Upper lobe of left lung (tissue), 6 donors: ENCODE measurements at regions not wholly inside any gene's neighbourhood (a gene's known extent, or its start where the extent isn't known, plus 50 kb on each side); places are given as distances from the start of the nearest gene placed in this dataset.

Experiments
- ATAC-seq, 2 donors: fragments of 200-7000 bp; cut with Tn5 transposase; one replicate each; pipeline ENCODE4 v1.9.1; 2022; ENCODE audit warnings: mild to moderate bottlenecking in 2 of 2, moderate library complexity in 2 of 2; ENCODE audit not compliant: low FRiP score in 2 of 2
- DNase-seq, 2 donors: peaks; one replicate each; pipeline ENCODE4 v3.0.0-alpha.2; 2019 to 2020
- H3K27ac ChIP-seq, 4 donors: fragments of 200-600 bp; sonication (generic); one replicate each; pipeline ENCODE4 v1.5.1; 2016 to 2019
- H3K27me3 ChIP-seq, 4 donors: fragments of 200-600 bp; sonication (generic); one replicate each; pipeline ENCODE4 v1.5.1; 2017 to 2019
- H3K36me3 ChIP-seq, 4 donors: fragments of 200-600 bp; sonication (generic); one replicate each; pipeline ENCODE4 v1.5.1; 2016 to 2019
- H3K4me1 ChIP-seq, 4 donors: fragments of 200-600 bp; sonication (generic); one replicate each; pipeline ENCODE4 v1.5.1; 2018 to 2019
- H3K4me3 ChIP-seq, 4 donors: fragments of 200-600 bp; sonication (generic); one replicate each; pipeline ENCODE4 v1.5.1; 2017 to 2019; ENCODE audit warnings: mild to moderate bottlenecking in 2 of 4, moderate library complexity in 1 of 4
- H3K9me3 ChIP-seq, 4 donors: fragments of 200-600 bp; sonication (generic); one replicate each; pipeline ENCODE4 v1.5.1; 2018 to 2019
- EP300 ChIP-seq, 4 donors: sonication (generic); formaldehyde crosslinking; IDR thresholded peaks; one replicate each; pipeline ENCODE4 v1.5.1; 2017; ENCODE audit warnings: antibody characterized with exemption in 4 of 4, control low read depth in 2 of 4
- POLR2A ChIP-seq, 4 donors: fragments of 450-650 bp; IDR thresholded peaks; one replicate each; pipeline ENCODE4 v1.5.1; 2016 to 2017; ENCODE audit warnings: antibody characterized with exemption in 4 of 4, mild to moderate bottlenecking in 2 of 4
- POLR2AphosphoS5 ChIP-seq, 2 donors: sonication (generic); formaldehyde crosslinking; IDR thresholded peaks; one replicate each; pipeline ENCODE4 v1.5.1; 2017; ENCODE audit warnings: antibody characterized with exemption in 2 of 2
- WGBS, 2 donors: methylation state at CpG; one replicate each; pipeline ENCODE4 v1.1.5; 2017 to 2018; 5-methylcytosine and 5-hydroxymethylcytosine counted together
- TF ChIP-seq, protein P1 (sequence below), 6 experiments: fragments of 450-650 bp in 4 of 6; fragments of 200-600 bp in 2 of 6; sonication (generic) in 2 of 6; IDR thresholded peaks; one replicate each; pipeline ENCODE4 v1.5.1; 2016 to 2019; ENCODE audit warnings: antibody characterized with exemption in 6 of 6
- donor health status: DM: no; HTN: no; CAD: no; lungs with moderate emphysema.
- donor health status: DM: no; HTN: yes; CAD: no; lungs with severe emphysema.

DNA sequence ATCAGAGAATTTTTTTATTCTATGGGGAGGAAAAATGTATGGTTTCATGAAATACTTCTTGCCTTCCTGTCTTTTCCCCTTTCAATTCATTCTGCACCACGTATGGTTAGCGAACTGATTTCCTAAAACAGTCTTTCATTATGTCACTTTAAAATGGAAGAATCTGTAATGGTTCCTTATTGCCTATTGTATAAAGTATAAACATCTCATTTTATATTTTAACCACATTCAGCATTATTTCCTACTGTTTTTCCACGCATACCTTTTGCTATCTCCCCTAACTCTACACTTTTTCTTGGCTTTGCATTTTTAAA is 232.3 kb upstream of the B3GALT2 start:
- TF ChIP-seq EP300 (IDR thresholded peaks at IDR 0.05) (no peak), POLR2AphosphoS5 (IDR thresholded peaks at IDR 0.05) (no peak), POLR2A (IDR thresholded peaks at IDR 0.05) (no peak)
- TF ChIP-seq, protein P1, sequence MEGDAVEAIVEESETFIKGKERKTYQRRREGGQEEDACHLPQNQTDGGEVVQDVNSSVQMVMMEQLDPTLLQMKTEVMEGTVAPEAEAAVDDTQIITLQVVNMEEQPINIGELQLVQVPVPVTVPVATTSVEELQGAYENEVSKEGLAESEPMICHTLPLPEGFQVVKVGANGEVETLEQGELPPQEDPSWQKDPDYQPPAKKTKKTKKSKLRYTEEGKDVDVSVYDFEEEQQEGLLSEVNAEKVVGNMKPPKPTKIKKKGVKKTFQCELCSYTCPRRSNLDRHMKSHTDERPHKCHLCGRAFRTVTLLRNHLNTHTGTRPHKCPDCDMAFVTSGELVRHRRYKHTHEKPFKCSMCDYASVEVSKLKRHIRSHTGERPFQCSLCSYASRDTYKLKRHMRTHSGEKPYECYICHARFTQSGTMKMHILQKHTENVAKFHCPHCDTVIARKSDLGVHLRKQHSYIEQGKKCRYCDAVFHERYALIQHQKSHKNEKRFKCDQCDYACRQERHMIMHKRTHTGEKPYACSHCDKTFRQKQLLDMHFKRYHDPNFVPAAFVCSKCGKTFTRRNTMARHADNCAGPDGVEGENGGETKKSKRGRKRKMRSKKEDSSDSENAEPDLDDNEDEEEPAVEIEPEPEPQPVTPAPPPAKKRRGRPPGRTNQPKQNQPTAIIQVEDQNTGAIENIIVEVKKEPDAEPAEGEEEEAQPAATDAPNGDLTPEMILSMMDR (IDR thresholded peaks at IDR 0.05) = no peak
- 60 to 61% methylated on average over 3 of the region's 3 CpGs for WGBS, 2 donors
- DNase-seq = no peak
- no peaks in the 10 kb centered on the region for H3K9me3 ChIP-seq
- H3K36me3 ChIP-seq = no peaks in the 10 kb centered on the region
- peak in 1 of 2 donors; percentile 34 for ATAC-seq
- H3K27me3 ChIP-seq = no peaks in the 10 kb centered on the region
- H3K4me3 ChIP-seq = peak overlapping the region; percentile 11 to 40 (median 24)
- H3K27ac ChIP-seq = peak overlapping the region in 3 of 4 donors; percentile 6 to 68 (median 60)
- peaks cover 9 to 18% (median 11%) of the 10 kb centered on the region in 4 donors for H3K4me1 ChIP-seq

DNA sequence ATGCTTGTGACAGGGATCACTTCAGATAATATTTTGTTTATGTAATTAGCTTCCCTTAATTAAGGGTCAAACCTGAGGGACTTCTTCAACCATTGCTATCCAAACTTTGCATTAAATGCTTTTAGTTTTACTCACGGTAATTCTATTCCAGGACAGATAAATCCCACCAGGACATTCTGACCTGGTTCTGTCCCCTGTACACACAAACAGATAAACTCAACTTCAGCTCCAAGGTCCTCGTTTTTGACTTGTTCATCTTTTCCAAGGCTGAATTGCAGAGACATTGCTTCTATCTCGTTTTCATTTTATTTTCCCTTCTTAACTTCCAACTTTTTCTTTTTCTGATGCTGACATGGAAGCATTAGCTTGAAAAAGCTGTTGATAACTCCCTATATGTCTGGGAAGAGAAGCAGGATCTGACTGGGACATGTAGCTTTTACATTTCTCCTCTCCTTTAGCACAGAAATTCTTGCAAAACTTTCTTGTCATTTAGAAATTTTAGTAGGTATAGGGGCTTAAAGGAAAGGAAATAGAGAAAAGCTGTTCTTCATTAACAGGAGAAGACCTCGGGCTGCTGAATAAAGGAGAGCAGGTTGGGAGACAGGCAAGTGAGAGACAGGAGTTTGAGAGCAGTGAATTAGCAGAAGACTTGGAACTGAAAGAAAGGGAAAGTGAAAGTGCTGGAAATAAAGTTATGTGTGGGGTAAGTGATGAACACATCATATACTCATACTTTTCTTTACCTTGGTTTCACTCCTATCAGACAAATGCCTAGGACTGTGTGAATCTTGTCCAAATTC is 231.7 kb upstream of the B3GALT2 start:
- Histone ChIP-seq H3K4me1 (peaks cover 9 to 18% (median 11%) of the 10 kb centered on the region in 4 donors), H3K27me3 (no peaks in the 10 kb centered on the region), H3K4me3 (peak overlapping the region; percentile 11 to 40 (median 24)), H3K27ac (peak overlapping the region; percentile 6 to 68 (median 44)), H3K9me3 (no peaks in the 10 kb centered on the region), H3K36me3 (no peaks in the 10 kb centered on the region)
- peak in 1 of 2 donors; percentile 76 for ATAC-seq
- WGBS, 2 donors = 27 to 32% methylated on average over 4 of the region's 4 CpGs
- no peak for DNase-seq
- TF ChIP-seq, protein P1 (IDR thresholded peaks at IDR 0.05) = no peak
- TF ChIP-seq POLR2AphosphoS5 (IDR thresholded peaks at IDR 0.05) (no peak), POLR2A (IDR thresholded peaks at IDR 0.05) (no peak), EP300 (IDR thresholded peaks at IDR 0.05) (no peak)

DNA sequence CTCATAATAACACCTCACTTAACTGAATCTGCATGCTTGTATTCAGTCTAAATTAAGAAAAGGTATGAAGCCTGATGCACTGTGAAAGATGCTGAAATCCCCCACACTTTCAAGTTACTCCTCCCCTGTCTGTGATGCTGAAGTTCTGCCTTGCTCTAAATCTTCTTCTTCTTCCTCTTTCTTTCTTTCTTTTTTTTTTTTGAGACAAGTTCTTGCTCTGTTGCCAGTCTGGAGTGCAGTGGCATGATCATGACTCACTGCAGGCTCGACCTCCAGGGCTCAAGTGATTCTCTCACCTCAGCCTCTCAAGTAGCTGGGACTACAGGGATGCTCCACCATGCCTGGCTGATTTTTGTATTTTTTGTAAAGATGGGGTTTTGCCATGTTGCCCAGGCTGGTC is 231.0 kb upstream of the B3GALT2 start:
- H3K27ac ChIP-seq = peak overlapping the region in 2 of 4 donors; percentile 28 to 60
- WGBS, 2 donors = 43 to 67% methylated on average over 1 of the region's 1 CpG
- H3K27me3 ChIP-seq = no peaks in the 10 kb centered on the region
- DNase-seq (peak in 1 of 2 donors; percentile 37), ATAC-seq (no peak)
- no peaks in the 10 kb centered on the region for H3K9me3 ChIP-seq
- TF ChIP-seq, protein P1 (IDR thresholded peaks at IDR 0.05) = no peak
- TF ChIP-seq POLR2A (IDR thresholded peaks at IDR 0.05) (no peak), POLR2AphosphoS5 (IDR thresholded peaks at IDR 0.05) (no peak), EP300 (IDR thresholded peaks at IDR 0.05) (no peak)
- peaks cover 9 to 18% (median 11%) of the 10 kb centered on the region in 4 donors for H3K4me1 ChIP-seq
- no peaks in the 10 kb centered on the region for H3K36me3 ChIP-seq
- H3K4me3 ChIP-seq = no peak overlapping the region

DNA sequence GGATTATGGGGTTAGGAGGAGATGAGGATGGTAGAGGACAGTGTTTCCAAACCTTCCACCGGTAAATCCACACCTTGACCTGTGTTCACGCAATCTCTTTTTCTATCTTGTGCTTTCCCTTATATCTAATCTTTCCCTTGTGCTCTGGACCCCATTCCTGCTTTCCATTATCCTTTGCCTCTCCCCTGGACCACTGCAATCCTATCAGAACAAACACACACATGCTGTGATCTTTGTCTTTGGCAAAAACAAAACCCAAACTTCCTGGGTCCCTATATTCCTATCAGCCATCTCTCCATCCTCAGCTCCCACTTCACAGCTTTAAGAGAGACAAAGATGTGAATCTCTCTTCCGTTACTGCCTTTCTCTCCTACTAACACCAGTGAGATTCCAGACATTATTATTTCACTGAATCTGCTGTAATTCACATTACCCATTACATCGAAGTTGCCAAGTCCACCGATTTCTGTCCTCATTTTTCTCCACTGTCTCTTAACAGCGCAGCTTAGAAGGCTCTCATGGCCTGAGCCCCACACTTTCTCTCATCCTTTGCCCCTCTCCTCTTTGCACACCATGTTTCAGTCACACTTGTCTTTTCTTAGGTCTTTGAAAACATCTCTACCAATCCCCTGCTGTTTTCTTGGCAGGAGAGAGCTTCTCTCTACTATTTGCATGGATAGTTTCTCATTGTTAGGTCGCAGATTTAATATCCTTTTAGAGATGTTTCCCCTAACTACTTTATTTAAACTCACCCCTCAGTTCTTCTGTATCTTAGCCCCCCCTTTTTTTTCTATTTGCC is 230.0 kb upstream of the B3GALT2 start:
- DNase-seq = no peak
- H3K36me3 ChIP-seq = no peaks in the 10 kb centered on the region
- no peak overlapping the region for H3K4me3 ChIP-seq
- H3K9me3 ChIP-seq = no peaks in the 10 kb centered on the region
- H3K27ac ChIP-seq = no peak overlapping the region
- no peaks in the 10 kb centered on the region for H3K27me3 ChIP-seq
- H3K4me1 ChIP-seq = peaks cover 9 to 18% (median 11%) of the 10 kb centered on the region in 4 donors
- no peak for TF ChIP-seq POLR2A (IDR thresholded peaks at IDR 0.05)
- TF ChIP-seq, protein P1 (IDR thresholded peaks at IDR 0.05) = no peak
- no peak for TF ChIP-seq POLR2AphosphoS5 (IDR thresholded peaks at IDR 0.05)
- no peak for TF ChIP-seq EP300 (IDR thresholded peaks at IDR 0.05)
- 87 to 91% methylated on average over 7 of the region's 7 CpGs for WGBS, 2 donors
- no peak for ATAC-seq
